ENCODE measurements at regions not wholly inside any gene's neighbourhood (a gene's known extent, or its start where the extent isn't known, plus 50 kb on each side); places are given as distances from the start of the nearest gene placed in this dataset.
A peak's percentile ranks its signal among the peaks of the same experiment; 100 is the strongest.

- H3K27me3 ChIP-seq (ENCODE audit: control insufficient read depth, insufficient read depth, low read length, poor library complexity, severe bottlenecking) = no peaks in the 10 kb centered on the region
- Mint-ChIP-seq H3K9me3 (no peaks in the 10 kb centered on the region), H3K27me3 (ENCODE audit: insufficient read depth) (no peaks in the 10 kb centered on the region), H3K4me1 (peaks cover 9% of the 10 kb centered on the region), H3K27ac (no peak overlapping the region), H3K36me3 (ENCODE audit: low read depth) (no peaks in the 10 kb centered on the region), H3K4me3 (no peak overlapping the region)
- peak; percentile 2 for DNase-seq
- no peak overlapping the region for H3K9ac ChIP-seq (ENCODE audit: extremely low read depth, low read length, poor library complexity, severe bottlenecking)
- WGBS, 2 experiments (ENCODE audit: insufficient coverage in 1 of 2, insufficient read length in 1 of 2) = 82 to 100% methylated on average over 1 to 4 of the region's 4 CpGs
- no peak overlapping the region for H3K4me3 ChIP-seq (ENCODE audit: low read length)
- no peaks in the 10 kb centered on the region for H3K4me1 ChIP-seq (ENCODE audit: control insufficient read depth, insufficient read depth, low read length)
- no peak for TF ChIP-seq CTCF (conservative IDR thresholded peaks at IDR 0.05)
- H3K27ac ChIP-seq (ENCODE audit: low read depth, low read length) = no peak overlapping the region
- H3K9me3 ChIP-seq (ENCODE audit: control insufficient read depth, low read length) = no peaks in the 10 kb centered on the region
- H3K36me3 ChIP-seq (ENCODE audit: control insufficient read depth, insufficient read depth, low read length) = no peaks in the 10 kb centered on the region
Observed at GRCh38 chr15:85869124-85869523, 74.4 kb upstream of the KLHL25 start.

GRCh38 chr15:85870216-85871014 is 75.7 kb upstream of the KLHL25 start:
- no peaks in the 10 kb centered on the region for H3K4me1 Mint-ChIP-seq
- WGBS, 2 experiments (ENCODE audit: insufficient coverage in 1 of 2, insufficient read length in 1 of 2) = 85 to 98% methylated on average over 7 to 10 of the region's 10 CpGs

GRCh38 chr15:85871545-85871944 is 76.8 kb upstream of the KLHL25 start:
- no peak for TF ChIP-seq CTCF (conservative IDR thresholded peaks at IDR 0.05)
- no peak overlapping the region for H3K27ac Mint-ChIP-seq
- H3K9me3 Mint-ChIP-seq = no peaks in the 10 kb centered on the region
- no peaks in the 10 kb centered on the region for H3K36me3 Mint-ChIP-seq (ENCODE audit: low read depth)
- no peaks in the 10 kb centered on the region for H3K4me1 Mint-ChIP-seq
- Histone ChIP-seq H3K27ac (ENCODE audit: low read depth, low read length) (no peak overlapping the region), H3K27me3 (ENCODE audit: control insufficient read depth, insufficient read depth, low read length, poor library complexity, severe bottlenecking) (no peaks in the 10 kb centered on the region), H3K9ac (ENCODE audit: extremely low read depth, low read length, poor library complexity, severe bottlenecking) (no peak overlapping the region), H3K36me3 (ENCODE audit: control insufficient read depth, insufficient read depth, low read length) (no peaks in the 10 kb centered on the region), H3K4me1 (ENCODE audit: control insufficient read depth, insufficient read depth, low read length) (no peaks in the 10 kb centered on the region), H3K9me3 (ENCODE audit: control insufficient read depth, low read length) (no peaks in the 10 kb centered on the region), H3K4me3 (ENCODE audit: low read length) (no peak overlapping the region)
- whole genome bisulfite sequencing, 2 experiments (ENCODE audit: insufficient coverage in 1 of 2, insufficient read length in 1 of 2) = 92% methylated on average over 7 to 8 of the region's 8 CpGs
- H3K27me3 Mint-ChIP-seq (ENCODE audit: insufficient read depth) = no peaks in the 10 kb centered on the region
- H3K4me3 Mint-ChIP-seq = no peak overlapping the region
- no peak for DNase-seq

More at GRCh38 chr15:85870216-85871014, 75.7 kb upstream of the KLHL25 start:
- Histone ChIP-seq H3K27me3 (ENCODE audit: control insufficient read depth, insufficient read depth, low read length, poor library complexity, severe bottlenecking) (no peaks in the 10 kb centered on the region), H3K27ac (ENCODE audit: low read depth, low read length) (no peak overlapping the region), H3K9ac (ENCODE audit: extremely low read depth, low read length, poor library complexity, severe bottlenecking) (no peak overlapping the region), H3K9me3 (ENCODE audit: control insufficient read depth, low read length) (no peaks in the 10 kb centered on the region), H3K4me3 (ENCODE audit: low read length) (no peak overlapping the region), H3K36me3 (ENCODE audit: control insufficient read depth, insufficient read depth, low read length) (no peaks in the 10 kb centered on the region), H3K4me1 (ENCODE audit: control insufficient read depth, insufficient read depth, low read length) (no peaks in the 10 kb centered on the region)
- Mint-ChIP-seq H3K4me3 (no peak overlapping the region), H3K27me3 (ENCODE audit: insufficient read depth) (no peaks in the 10 kb centered on the region), H3K27ac (no peak overlapping the region), H3K9me3 (no peaks in the 10 kb centered on the region), H3K36me3 (ENCODE audit: low read depth) (no peaks in the 10 kb centered on the region)
- DNase-seq = peak; percentile 29
- TF ChIP-seq CTCF (conservative IDR thresholded peaks at IDR 0.05) = no peak

Measured in endodermal cell (in vitro differentiated cells).